Femur (tissue), 1 donor: ENCODE measurements at regions not wholly inside any gene's neighbourhood (a gene's known extent, or its start where the extent isn't known, plus 50 kb on each side); places are given as distances from the start of the nearest gene placed in this dataset.

Experiments used
- DNase-seq: peaks from one replicate; pipeline ENCODE4 v3.0.0-alpha.2; 2017

GRCh38 chr1:37284053-37284452 is 190.3 kb upstream of the ZC3H12A start:
- DNase-seq = no peak

GRCh38 chr1:37286881-37287280 is 187.5 kb upstream of the ZC3H12A start:
- DNase-seq = no peak

GRCh38 chr1:37288900-37289299 is 185.5 kb upstream of the ZC3H12A start:
- DNase-seq = no peak

GRCh38 chr1:37290718-37291117 is 183.7 kb upstream of the ZC3H12A start:
- DNase-seq = no peak

- no peak for DNase-seq
Observed at GRCh38 chr1:37292789-37293188, 181.6 kb upstream of the ZC3H12A start.

GRCh38 chr1:37294096-37294495 is 180.3 kb upstream of the ZC3H12A start:
- no peak for DNase-seq

GRCh38 chr1:37294529-37294928 is 179.9 kb upstream of the ZC3H12A start:
- DNase-seq = no peak

GRCh38 chr1:37298769-37299168 is 175.6 kb upstream of the ZC3H12A start:
- DNase-seq = no peak

- DNase-seq = no peak
Observed at GRCh38 chr1:37299216-37299615, 175.2 kb upstream of the ZC3H12A start.

GRCh38 chr1:37303884-37304574 is 170.4 kb upstream of the ZC3H12A start:
- no peak for DNase-seq

GRCh38 chr1:37305108-37305507 is 169.3 kb upstream of the ZC3H12A start:
- DNase-seq = no peak

- no peak for DNase-seq
Observed at GRCh38 chr1:37305841-37306240, 168.5 kb upstream of the ZC3H12A start.

GRCh38 chr1:37306461-37306860 is 167.9 kb upstream of the ZC3H12A start:
- no peak for DNase-seq

GRCh38 chr1:37306871-37307270 is 167.5 kb upstream of the ZC3H12A start:
- no peak for DNase-seq

- no peak for DNase-seq
Observed at GRCh38 chr1:37308031-37308960, 166.1 kb upstream of the ZC3H12A start.

GRCh38 chr1:37309574-37309973 is 164.8 kb upstream of the ZC3H12A start:
- DNase-seq = no peak

- DNase-seq = no peak
Observed at GRCh38 chr1:37310064-37310463, 164.3 kb upstream of the ZC3H12A start.

- no peak for DNase-seq
Observed at GRCh38 chr1:37315371-37315846, 159.0 kb upstream of the ZC3H12A start.

- DNase-seq = no peak
Observed at GRCh38 chr1:37317870-37318467, 156.4 kb upstream of the ZC3H12A start.

- no peak for DNase-seq
Observed at GRCh38 chr1:37318490-37318889, 155.9 kb upstream of the ZC3H12A start.

GRCh38 chr1:37319284-37319683 is 155.1 kb upstream of the ZC3H12A start:
- no peak for DNase-seq

- DNase-seq = no peak
Observed at GRCh38 chr1:37323486-37324377, 150.6 kb upstream of the ZC3H12A start.

- DNase-seq = no peak
Observed at GRCh38 chr1:37325010-37325409, 149.4 kb upstream of the ZC3H12A start.
